ENCODE measurements at regions not wholly inside any gene's neighbourhood (a gene's known extent, or its start where the extent isn't known, plus 50 kb on each side); places are given as distances from the start of the nearest gene placed in this dataset.

GRCh38 chrX:17226736-17227135, 148.3 kb upstream of the NHS start:
- TF ChIP-seq EZH2 (IDR thresholded peaks at IDR 0.05; ENCODE audit: borderline replicate concordance, insufficient read depth, low read depth, low read length, poor library complexity, severe bottlenecking), result no peak
- TF ChIP-seq, protein P1, sequence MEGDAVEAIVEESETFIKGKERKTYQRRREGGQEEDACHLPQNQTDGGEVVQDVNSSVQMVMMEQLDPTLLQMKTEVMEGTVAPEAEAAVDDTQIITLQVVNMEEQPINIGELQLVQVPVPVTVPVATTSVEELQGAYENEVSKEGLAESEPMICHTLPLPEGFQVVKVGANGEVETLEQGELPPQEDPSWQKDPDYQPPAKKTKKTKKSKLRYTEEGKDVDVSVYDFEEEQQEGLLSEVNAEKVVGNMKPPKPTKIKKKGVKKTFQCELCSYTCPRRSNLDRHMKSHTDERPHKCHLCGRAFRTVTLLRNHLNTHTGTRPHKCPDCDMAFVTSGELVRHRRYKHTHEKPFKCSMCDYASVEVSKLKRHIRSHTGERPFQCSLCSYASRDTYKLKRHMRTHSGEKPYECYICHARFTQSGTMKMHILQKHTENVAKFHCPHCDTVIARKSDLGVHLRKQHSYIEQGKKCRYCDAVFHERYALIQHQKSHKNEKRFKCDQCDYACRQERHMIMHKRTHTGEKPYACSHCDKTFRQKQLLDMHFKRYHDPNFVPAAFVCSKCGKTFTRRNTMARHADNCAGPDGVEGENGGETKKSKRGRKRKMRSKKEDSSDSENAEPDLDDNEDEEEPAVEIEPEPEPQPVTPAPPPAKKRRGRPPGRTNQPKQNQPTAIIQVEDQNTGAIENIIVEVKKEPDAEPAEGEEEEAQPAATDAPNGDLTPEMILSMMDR (IDR thresholded peaks at IDR 0.05), result no peak

Measured in B cell (primary cell).